CD1c-positive myeloid dendritic cell (primary cell): ENCODE measurements at regions not wholly inside any gene's neighbourhood (a gene's known extent, or its start where the extent isn't known, plus 50 kb on each side); places are given as distances from the start of the nearest gene placed in this dataset.

Experiments
- DNase-seq: peaks from one replicate; pipeline ENCODE4 v3.0.0-alpha.2; 2016; ENCODE audit errors: extremely low spot score

DNA sequence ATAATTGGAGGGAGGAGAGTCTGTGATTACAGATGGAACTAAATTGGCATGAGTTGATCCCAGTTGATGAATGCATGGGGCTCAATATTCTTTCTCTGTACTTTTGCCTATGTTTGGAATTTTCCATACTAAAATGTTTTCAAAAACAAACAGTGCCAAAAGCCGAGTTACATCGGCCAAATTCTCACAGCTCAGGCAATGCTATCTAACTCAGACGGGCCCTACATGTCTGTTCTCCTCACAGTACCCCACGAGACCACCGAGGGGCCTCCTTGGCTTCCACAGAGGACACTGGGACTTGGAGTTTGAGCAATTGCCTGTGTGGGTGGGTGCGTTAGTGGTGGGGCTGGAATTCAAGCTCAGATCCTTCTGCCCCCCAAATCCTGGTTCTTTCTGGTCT is 413.2 kb downstream of the CDH26 start:
- no peak for DNase-seq

GRCh38 chr20:60372275-60372674 is 414.1 kb downstream of the CDH26 start:
- no peak for DNase-seq

- no peak for DNase-seq
Observed at GRCh38 chr20:60372822-60373221, 414.6 kb downstream of the CDH26 start.

GRCh38 chr20:60378620-60379019 is 420.4 kb downstream of the CDH26 start:
- DNase-seq: no peak

GRCh38 chr20:60381643-60382400 is 423.6 kb downstream of the CDH26 start:
- no peak for DNase-seq

DNA sequence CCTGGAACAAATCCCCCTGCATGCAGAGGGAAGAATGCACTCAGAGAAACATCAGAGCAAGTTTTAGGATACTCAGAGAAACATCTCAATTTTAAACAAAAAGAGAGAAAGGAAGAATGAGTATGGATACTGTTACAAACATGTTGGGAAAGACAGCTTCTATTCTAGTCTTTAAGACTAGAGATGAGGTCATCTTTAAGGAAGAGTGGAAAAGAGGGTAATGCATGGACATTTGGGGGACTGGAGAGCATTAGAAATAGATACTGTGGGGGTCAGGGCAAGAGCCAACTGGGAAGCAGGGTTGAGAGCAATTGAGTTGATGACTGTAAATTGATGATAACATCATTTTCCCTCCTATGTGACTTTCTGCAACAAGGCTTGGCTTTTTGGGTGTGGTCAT is 431.2 kb downstream of the CDH26 start:
- no peak for DNase-seq

GRCh38 chr20:60389882-60390281 is 431.7 kb downstream of the CDH26 start:
- DNase-seq: no peak

- no peak for DNase-seq
Observed at GRCh38 chr20:60395991-60396390, 437.8 kb downstream of the CDH26 start.

- no peak for DNase-seq
Observed at GRCh38 chr20:60400567-60400966, 442.3 kb downstream of the CDH26 start.

GRCh38 chr20:60402189-60403058 is 444.2 kb downstream of the CDH26 start:
- DNase-seq: no peak

DNA sequence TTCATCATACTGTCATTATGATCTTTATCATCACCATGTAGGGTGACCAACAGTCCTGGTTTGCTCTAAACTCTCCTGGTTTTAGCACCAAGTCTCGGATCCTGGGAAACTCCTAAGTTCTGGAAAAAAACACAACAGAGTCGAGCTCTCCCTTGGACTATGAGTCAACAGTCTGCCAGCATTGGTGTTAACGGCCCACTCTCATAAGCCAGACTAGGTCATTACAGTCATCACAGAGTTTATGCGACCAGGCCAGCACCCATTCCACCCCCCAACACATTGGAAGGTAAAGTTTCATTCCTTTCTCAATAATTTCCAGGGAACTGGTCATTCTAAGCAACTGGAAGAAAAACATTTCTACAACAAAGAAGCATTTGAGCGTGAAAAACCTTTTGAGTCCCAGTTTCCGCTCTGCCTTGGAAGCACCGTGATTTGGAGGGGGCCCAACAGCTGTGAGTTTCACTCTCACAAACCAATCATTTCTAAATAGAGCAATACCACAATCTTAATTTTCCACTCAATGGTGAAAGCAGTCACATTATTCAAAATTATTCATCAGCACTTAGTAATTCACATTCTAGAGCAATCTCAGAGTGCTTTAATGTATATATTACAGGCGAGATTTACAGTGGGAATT is 445.0 kb downstream of the CDH26 start:
- DNase-seq: no peak

DNA sequence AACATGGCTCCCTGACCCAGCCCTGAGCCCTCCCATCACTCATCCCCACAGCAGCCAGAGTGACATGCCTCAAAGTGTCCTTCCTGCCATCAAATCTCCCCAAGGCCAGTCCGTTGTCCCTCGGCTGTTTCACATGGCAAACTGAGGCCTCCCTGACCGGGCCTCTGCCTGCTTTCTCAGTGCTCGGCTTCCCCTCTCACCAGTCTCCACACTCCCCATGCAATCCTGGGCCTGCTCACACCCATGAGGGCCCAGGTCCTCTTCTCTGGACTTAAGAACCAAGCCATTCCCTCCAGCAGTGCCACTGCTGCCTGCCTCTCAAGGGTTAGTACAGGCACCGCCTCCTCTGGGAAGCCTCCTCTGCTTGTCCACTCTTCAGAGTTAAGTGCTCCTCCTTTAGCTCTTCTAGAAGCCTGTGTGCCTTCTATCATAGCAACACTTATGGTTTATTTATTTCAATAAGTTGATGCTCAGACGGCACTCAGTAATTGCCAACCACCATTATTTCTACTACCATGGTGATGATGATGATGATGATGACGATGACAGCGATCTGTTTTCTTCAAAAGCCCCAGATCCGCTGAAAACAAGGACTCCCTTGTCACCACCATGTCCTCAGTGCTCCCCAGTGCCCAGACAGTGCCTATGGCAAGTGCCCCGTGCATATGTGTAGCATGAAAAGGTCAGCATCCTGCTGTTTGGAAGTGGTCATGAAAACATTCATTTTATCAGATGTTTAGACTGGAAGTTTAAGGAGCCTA is 449.0 kb downstream of the CDH26 start:
- no peak for DNase-seq

DNA sequence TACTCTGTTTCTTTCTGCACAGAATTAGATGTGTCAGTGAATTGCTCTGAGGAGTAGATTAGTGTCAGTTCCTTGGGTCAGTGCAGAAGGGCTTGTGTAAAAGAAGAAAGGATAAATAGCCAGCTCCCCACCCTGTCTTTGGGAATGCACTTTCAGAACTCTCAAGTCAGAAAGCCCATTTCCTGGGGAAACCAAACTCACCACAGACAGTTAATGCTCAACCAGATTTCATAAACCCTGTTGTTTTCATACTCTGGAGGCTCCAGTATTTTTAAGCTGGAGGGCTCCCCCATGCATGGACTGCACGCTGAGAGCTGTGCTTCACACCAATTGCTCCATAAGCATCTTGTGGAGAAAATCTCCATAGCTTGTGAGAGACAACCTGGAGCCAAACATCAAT is 449.7 kb downstream of the CDH26 start:
- DNase-seq: no peak

GRCh38 chr20:60408435-60408834 is 450.2 kb downstream of the CDH26 start:
- DNase-seq: no peak

- no peak for DNase-seq
Observed at GRCh38 chr20:60410618-60411264, 452.5 kb downstream of the CDH26 start.

- DNase-seq: no peak
Observed at GRCh38 chr20:60411813-60412212, 453.6 kb downstream of the CDH26 start.

- DNase-seq: no peak
Observed at GRCh38 chr20:60420676-60421229, 462.5 kb downstream of the CDH26 start.

DNA sequence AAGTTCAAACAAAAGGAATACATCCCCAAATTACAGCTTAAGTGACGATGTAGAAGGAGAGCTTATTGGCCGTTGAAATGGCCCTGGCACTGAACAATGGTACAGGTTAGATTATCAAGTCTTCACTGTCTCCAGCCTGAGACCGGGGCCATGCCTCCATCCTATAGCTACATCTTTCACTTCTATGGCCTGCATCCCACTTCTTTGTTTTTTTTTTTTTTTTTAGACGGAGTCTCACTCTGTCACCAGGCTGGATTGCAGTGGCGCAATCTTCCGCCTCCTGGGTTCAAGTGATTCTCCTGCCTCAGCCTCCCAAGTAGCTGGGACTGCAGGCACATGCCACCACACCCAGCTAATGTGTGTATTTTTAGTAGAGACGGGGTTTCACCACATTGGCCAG is 464.6 kb downstream of the CDH26 start:
- DNase-seq: no peak

DNA sequence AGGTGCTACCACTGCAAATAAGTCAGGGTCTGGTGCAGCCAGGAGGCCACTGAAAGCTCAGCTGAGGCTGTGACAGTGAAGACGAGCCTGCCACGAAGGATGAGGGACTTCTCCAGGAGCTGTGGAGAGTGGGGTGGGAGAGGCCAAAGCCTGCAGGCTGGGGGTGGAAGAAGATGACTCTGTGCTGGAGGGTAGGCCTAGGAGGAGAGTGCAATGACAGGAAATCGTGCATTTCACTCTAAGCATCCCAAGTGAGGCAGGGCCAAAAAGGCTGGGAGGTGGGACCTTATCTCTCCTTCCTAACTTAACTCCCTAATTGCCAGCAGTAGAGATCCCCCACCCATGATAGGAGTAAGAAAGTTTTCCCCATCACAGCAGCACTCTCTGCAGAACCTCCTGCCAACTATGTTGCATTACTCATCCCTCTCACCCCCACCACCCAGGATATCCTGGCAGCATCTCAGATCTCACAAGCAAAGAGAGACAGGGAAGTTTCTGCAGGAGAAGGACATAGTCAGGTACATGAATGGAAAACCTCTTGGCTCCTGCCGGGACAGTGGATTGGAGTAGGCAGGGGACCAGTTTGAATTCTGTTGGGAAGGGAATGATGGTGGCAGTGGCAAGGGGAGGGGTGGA is 466.2 kb downstream of the CDH26 start:
- no peak for DNase-seq

GRCh38 chr20:60427516-60427915 is 469.3 kb downstream of the CDH26 start:
- DNase-seq: no peak

DNA sequence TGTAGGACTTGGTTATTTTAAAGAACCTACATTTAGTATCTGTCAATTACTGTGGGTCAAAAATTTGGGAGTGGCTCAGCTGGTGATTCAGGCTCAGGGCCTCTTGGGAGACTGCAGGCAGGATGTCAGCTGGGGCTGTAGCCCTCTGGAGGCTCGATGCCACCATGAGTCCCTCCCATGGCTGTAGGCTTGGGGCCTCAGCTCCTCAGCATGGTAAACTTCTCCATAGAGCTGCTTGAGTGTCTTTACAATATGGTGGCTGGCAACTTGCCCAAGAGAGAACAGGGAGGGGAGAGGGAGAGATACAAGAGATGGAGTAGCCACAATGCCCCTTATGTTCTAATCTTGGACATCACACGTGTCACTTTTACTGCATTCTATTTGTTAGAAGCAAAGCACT is 470.4 kb downstream of the CDH26 start:
- DNase-seq: no peak
